ENCODE measurements at regions not wholly inside any gene's neighbourhood (a gene's known extent, or its start where the extent isn't known, plus 50 kb on each side); places are given as distances from the start of the nearest gene placed in this dataset.

- Histone ChIP-seq H3K4me3 (no peak overlapping the region), H3K36me3 (no peaks in the 10 kb centered on the region), H3K27me3 (ENCODE audit: low read depth) (no peaks in the 10 kb centered on the region), H3K9me3 (no peaks in the 10 kb centered on the region), H3K4me1 (no peaks in the 10 kb centered on the region), H3K27ac (no peak overlapping the region)
- ATAC-seq (no peak), DNase-seq (no peak)
- intact Hi-C loops (cut with DNase I): no loop called here
- no peak for TF ChIP-seq CTCF (IDR thresholded peaks at IDR 0.05)
Measured at GRCh38 chr17:55563363-55563762, 52.1 kb upstream of the SMIM36 start.

GRCh38 chr17:55561973-55562495 lies 50.8 kb upstream of the SMIM36 start:
- no peaks in the 10 kb centered on the region for H3K9me3 ChIP-seq
- no peak overlapping the region for H3K27ac ChIP-seq
- no peaks in the 10 kb centered on the region for H3K4me1 ChIP-seq
- TF ChIP-seq CTCF (IDR thresholded peaks at IDR 0.05): no peak
- no peak overlapping the region for H3K4me3 ChIP-seq
- intact Hi-C loops (cut with DNase I): no loop called here
- H3K36me3 ChIP-seq: no peaks in the 10 kb centered on the region
- ATAC-seq: no peak
- DNase-seq: no peak
- H3K27me3 ChIP-seq (ENCODE audit: low read depth): no peaks in the 10 kb centered on the region

GRCh38 chr17:55561316-55561972 lies 50.2 kb upstream of the SMIM36 start:
- no peak for DNase-seq
- intact Hi-C loops (cut with DNase I): no loop called here

More at GRCh38 chr17:55561316-55561972, 50.2 kb upstream of the SMIM36 start:
- Histone ChIP-seq H3K4me1 (no peaks in the 10 kb centered on the region), H3K36me3 (no peaks in the 10 kb centered on the region), H3K27me3 (ENCODE audit: low read depth) (no peaks in the 10 kb centered on the region), H3K27ac (no peak overlapping the region), H3K9me3 (no peaks in the 10 kb centered on the region), H3K4me3 (no peak overlapping the region)
- ATAC-seq: no peak
- no peak for TF ChIP-seq CTCF (IDR thresholded peaks at IDR 0.05)

Data from lower lobe of right lung (tissue), 2 donors.